PC-3 (cell line): ENCODE measurements at regions not wholly inside any gene's neighbourhood (a gene's known extent, or its start where the extent isn't known, plus 50 kb on each side); places are given as distances from the start of the nearest gene placed in this dataset.

Experiments
- EZH2 ChIP-seq: fragments of 300-600 bp; sonication (generic); IDR thresholded peaks from one replicate; pipeline ENCODE4 v1.6.1; 2017; ENCODE audit warnings: antibody characterized with exemption, mild to moderate bottlenecking, low read length; ENCODE audit not compliant: unreplicated experiment
- EZH2phosphoT487 ChIP-seq: fragments of 300-600 bp; sonication (generic); IDR thresholded peaks from 2 replicates; pipeline ENCODE4 v1.6.1; 2018; ENCODE audit warnings: mild to moderate bottlenecking, antibody characterized with exemption, low read length, borderline replicate concordance
- TF ChIP-seq, protein P1 (sequence below): fragments of 300-600 bp; sonication (generic); conservative IDR thresholded peaks from 2 replicates; pipeline ENCODE4 v1.5.1; 2017; ENCODE audit warnings: antibody characterized with exemption, low read depth, mild to moderate bottlenecking, low read length

DNA sequence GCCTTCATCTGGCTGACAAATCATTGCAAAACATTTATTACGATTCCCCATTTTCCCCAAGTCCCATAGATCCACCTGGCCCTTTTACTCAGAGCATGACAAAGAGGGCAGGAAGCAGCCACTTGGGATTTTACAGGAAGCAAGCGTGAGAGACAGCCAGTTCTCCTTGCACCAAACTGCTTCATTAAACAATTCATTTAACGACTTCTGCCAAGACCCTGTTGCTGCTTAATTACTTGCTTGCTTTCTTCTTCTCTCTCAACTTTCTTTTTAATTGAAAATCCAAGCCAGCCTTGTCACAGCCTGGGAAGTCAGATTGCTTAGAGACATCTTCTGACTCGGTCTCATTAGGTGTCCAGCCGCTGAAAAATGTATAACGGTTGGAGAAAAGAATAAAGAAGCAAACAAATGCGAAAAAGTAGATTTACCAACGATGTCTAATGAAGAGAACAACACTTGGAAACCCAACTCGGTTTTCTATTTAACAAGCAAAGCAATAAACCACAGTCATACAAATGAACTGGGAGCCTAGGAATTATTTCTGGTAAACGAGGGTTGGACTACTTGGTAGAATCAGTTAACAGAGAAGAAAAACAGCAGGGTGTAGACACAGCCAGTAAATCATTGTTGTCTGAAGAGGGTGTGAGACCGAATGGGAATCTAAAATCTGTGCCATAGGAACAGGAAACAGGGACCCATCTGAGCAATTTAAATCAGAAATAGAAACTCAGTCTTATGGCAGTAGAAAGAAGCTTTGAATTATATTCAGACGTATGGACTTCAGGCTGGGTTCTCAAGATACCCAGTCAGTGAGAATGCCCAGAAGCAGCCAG, 298.3 kb downstream of the LRRC3B start:
- TF ChIP-seq, protein P1, sequence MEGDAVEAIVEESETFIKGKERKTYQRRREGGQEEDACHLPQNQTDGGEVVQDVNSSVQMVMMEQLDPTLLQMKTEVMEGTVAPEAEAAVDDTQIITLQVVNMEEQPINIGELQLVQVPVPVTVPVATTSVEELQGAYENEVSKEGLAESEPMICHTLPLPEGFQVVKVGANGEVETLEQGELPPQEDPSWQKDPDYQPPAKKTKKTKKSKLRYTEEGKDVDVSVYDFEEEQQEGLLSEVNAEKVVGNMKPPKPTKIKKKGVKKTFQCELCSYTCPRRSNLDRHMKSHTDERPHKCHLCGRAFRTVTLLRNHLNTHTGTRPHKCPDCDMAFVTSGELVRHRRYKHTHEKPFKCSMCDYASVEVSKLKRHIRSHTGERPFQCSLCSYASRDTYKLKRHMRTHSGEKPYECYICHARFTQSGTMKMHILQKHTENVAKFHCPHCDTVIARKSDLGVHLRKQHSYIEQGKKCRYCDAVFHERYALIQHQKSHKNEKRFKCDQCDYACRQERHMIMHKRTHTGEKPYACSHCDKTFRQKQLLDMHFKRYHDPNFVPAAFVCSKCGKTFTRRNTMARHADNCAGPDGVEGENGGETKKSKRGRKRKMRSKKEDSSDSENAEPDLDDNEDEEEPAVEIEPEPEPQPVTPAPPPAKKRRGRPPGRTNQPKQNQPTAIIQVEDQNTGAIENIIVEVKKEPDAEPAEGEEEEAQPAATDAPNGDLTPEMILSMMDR = no peak
- TF ChIP-seq EZH2 = no peak
- TF ChIP-seq EZH2phosphoT487 = no peak
